ENCODE measurements at regions not wholly inside any gene's neighbourhood (a gene's known extent, or its start where the extent isn't known, plus 50 kb on each side); places are given as distances from the start of the nearest gene placed in this dataset.

DNA sequence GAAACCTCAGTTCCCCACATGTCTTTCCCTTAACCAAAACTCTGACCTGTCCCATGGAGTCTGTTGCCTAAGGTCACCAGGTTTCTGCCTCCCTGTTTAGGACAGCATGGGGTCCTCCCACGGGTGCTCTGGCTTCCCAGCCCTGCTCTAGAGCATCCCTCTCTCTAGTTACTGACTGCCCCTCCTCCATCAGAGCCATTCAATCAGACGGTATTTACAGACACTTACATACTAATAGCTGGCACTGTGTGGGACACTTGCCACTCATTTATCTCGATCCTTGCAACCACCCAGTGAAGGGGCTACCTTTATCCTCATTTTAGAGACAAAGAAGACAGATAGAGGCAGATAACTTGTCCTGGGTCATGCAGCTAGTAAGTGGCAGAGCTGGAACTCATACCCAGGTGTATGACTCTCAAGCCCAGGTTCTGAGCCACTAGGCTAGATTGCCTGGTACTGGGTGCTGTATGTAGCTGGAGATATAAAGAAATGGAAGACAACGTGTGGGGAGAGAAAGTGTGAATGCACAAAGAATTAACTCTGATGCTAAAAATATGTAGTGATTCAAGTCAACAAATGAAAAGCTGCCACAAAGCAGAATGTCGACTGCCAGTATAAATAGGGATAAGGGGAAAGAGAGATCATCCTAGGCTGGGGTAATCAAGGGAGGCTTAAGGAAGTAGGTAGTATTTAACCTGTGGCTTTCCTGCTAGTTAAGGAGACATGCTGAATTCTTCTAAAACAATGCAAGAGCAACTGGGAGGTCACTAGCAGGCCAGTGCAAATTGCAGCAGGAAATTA, 52.5 kb upstream of the PDE8B start:
- in situ Hi-C loops (cut with HindIII; ENCODE audit: low sequenced_read_pairs): no loop called here
- TF ChIP-seq CTCF (IDR thresholded peaks at IDR 0.05; ENCODE audit: low read depth, low read length): no peak
- DNase-seq (ENCODE audit: low read depth, low spot score): no peak
- H3K4me3 ChIP-seq (ENCODE audit: low read depth, low read length): no peak overlapping the region

DNA sequence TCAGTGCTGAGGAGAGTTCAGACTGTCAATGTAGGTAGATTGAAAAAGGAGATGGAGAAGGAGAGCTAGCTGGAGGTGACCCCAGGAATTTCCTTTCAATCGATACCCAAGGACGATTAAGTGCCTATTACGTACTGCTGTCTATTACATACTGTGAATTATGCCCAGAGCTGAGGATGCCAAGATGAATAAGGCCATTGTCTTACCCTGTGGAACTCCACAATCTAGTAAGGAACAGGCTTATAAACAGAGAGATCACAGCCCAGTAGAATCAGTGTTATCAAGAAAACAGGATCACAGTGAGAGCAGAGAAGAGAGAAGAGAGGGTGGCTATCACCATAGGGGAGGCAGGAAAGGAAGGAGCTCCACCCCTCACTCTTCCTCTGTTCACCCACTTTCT, 54.1 kb upstream of the PDE8B start:
- in situ Hi-C loops (cut with HindIII; ENCODE audit: low sequenced_read_pairs): no loop called here
- no peak for DNase-seq (ENCODE audit: low read depth, low spot score)
- H3K4me3 ChIP-seq (ENCODE audit: low read depth, low read length): no peak overlapping the region
- no peak for TF ChIP-seq CTCF (IDR thresholded peaks at IDR 0.05; ENCODE audit: low read depth, low read length)

- in situ Hi-C loops (cut with HindIII; ENCODE audit: low sequenced_read_pairs): no loop called here
- DNase-seq (ENCODE audit: low read depth, low spot score): no peak
- no peak overlapping the region for H3K4me3 ChIP-seq (ENCODE audit: low read depth, low read length)
- no peak for TF ChIP-seq CTCF (IDR thresholded peaks at IDR 0.05; ENCODE audit: low read depth, low read length)
Observed at GRCh38 chr5:77155179-77155785, 55.2 kb upstream of the PDE8B start.

- in situ Hi-C loops (cut with HindIII; ENCODE audit: low sequenced_read_pairs): no loop called here
- no peak for DNase-seq (ENCODE audit: low read depth, low spot score)
- no peak overlapping the region for H3K4me3 ChIP-seq (ENCODE audit: low read depth, low read length)
- TF ChIP-seq CTCF (IDR thresholded peaks at IDR 0.05; ENCODE audit: low read depth, low read length): no peak
Observed at GRCh38 chr5:77152441-77152840, 58.0 kb upstream of the PDE8B start.

- in situ Hi-C loops (cut with HindIII; ENCODE audit: low sequenced_read_pairs): no loop called here
- H3K4me3 ChIP-seq (ENCODE audit: low read depth, low read length): no peak overlapping the region
- no peak for DNase-seq (ENCODE audit: low read depth, low spot score)
- TF ChIP-seq CTCF (IDR thresholded peaks at IDR 0.05; ENCODE audit: low read depth, low read length): no peak
Observed at GRCh38 chr5:77151501-77151900, 59.0 kb upstream of the PDE8B start.

GRCh38 chr5:77146896-77147295, 59.8 kb upstream of the ZBED3 start:
- TF ChIP-seq CTCF (IDR thresholded peaks at IDR 0.05; ENCODE audit: low read depth, low read length): no peak
- in situ Hi-C loops (cut with HindIII; ENCODE audit: low sequenced_read_pairs): no loop called here
- DNase-seq (ENCODE audit: low read depth, low spot score): no peak
- no peak overlapping the region for H3K4me3 ChIP-seq (ENCODE audit: low read depth, low read length)
